ENCODE measurements at regions not wholly inside any gene's neighbourhood (a gene's known extent, or its start where the extent isn't known, plus 50 kb on each side); places are given as distances from the start of the nearest gene placed in this dataset.

GRCh38 chr4:85147481-85148076, 181.1 kb upstream of the WDFY3 start:
- TF ChIP-seq CTCF (IDR thresholded peaks at IDR 0.05 in 8 of 11, conservative IDR thresholded peaks at IDR 0.05 in 3 of 11) (peak; percentile 25 to 67 (median 61)), POLR2A (IDR thresholded peaks at IDR 0.05) (no peak), POLR2AphosphoS5 (IDR thresholded peaks at IDR 0.05) (no peak)
